ENCODE measurements at regions not wholly inside any gene's neighbourhood (a gene's known extent, or its start where the extent isn't known, plus 50 kb on each side); places are given as distances from the start of the nearest gene placed in this dataset.

DNA sequence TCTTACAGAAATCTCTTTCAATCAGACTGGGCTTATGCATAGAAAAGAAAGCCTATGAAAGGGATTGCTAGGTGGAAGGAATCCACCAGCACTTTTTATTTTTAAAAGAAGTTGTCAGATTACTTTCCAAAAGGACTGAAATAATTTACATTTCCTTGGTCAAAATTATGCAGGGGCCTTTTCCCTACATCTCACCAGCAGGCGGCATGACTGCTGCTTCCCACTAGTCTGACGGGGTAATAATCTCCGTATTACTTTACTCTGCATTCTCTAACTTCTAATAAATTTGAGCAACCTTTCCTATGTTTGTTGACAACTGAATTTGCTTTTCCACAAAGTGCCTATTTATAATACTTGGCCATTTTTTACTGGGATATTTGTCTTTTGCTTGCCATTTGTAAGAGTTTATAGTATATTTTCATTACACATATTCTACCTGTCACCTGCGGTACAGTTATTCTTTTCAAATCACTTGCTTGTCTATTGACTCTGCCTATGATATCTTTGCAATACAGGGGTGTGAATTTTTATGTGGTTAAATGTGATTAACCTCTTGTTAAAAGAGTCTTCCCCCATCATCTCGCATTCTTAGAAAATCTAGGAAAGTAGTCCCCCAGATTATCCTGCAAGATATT lies 51.9 kb upstream of the USP47 start:
- TF ChIP-seq, protein P1, sequence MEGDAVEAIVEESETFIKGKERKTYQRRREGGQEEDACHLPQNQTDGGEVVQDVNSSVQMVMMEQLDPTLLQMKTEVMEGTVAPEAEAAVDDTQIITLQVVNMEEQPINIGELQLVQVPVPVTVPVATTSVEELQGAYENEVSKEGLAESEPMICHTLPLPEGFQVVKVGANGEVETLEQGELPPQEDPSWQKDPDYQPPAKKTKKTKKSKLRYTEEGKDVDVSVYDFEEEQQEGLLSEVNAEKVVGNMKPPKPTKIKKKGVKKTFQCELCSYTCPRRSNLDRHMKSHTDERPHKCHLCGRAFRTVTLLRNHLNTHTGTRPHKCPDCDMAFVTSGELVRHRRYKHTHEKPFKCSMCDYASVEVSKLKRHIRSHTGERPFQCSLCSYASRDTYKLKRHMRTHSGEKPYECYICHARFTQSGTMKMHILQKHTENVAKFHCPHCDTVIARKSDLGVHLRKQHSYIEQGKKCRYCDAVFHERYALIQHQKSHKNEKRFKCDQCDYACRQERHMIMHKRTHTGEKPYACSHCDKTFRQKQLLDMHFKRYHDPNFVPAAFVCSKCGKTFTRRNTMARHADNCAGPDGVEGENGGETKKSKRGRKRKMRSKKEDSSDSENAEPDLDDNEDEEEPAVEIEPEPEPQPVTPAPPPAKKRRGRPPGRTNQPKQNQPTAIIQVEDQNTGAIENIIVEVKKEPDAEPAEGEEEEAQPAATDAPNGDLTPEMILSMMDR (IDR thresholded peaks at IDR 0.05; ENCODE audit: unreplicated experiment in 3 of 3): peak; percentile 66 to 80 (median 69)
- no peaks in the 10 kb centered on the region for H3K36me3 Mint-ChIP-seq (ENCODE audit: low read depth)
- H3K9me3 Mint-ChIP-seq: no peaks in the 10 kb centered on the region
- H3K27me3 Mint-ChIP-seq (ENCODE audit: low read depth): peaks cover 11% of the 10 kb centered on the region
- no peak overlapping the region for H3K4me3 Mint-ChIP-seq
- no peak overlapping the region for H3K27ac Mint-ChIP-seq
- H3K4me1 Mint-ChIP-seq: no peaks in the 10 kb centered on the region

DNA sequence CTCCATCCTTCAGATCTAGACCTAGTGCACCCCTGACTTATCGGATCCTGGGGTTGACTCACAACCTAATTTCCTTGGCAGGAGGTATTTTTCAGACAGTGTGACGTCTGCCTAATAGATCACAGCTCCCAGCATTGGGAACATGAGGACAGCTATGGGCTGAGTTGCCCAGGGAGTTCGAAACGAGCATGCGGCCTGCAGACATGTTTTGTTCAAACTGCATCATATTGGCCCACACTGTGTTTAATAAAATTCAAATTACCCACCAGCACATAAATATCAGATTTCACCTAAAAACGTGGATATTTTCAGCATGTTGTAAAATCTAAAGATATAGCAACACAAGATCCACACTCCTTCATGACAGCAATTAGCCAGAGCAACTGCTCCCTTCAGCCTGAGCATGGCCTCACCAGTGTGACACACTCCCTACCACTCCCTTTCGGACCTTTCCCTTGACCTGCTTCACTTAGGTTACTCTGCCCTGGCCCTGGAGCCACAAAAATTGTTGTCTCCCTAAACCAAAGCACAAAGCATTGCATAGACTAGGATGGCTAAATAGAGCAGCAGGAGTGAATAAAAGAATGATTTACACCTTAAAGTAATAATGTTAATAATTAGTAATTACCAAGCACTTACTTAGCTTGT lies 53.6 kb upstream of the USP47 start:
- H3K9me3 Mint-ChIP-seq: no peaks in the 10 kb centered on the region

DNA sequence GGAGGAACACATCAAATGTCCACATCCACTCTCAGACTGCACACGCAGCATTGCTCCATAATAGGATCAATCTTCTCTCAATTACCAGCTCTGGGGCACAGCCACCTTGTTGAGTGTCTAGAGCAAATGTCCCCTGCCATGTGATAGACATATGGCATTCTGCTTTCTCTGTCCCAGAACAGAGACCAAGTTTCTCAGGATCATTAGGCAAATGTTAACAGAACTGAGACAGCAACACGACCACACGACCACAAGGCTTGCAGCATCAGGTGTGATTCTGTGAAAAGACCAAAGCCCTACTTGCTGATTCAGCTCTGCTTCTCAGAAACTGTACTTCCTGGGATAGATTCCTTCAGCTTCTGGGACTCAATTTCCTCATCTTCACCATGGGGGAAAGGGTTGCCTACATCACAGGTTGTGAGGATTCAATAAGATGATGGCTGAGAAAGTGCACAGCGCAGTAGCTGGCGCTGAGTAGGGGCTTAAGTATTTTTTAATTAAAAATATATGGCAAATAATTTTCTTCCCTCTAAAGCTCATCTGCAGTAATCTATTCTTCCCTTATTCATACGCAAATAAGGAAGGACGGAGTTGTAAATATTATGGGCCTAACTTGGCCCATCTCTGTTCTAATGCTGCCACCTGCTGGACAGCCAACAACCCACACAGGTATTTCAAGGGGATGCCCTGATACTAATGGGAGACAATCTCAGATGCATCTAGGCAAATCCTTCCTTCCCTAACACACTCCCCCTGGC lies 54.3 kb upstream of the USP47 start:
- no peaks in the 10 kb centered on the region for H3K36me3 Mint-ChIP-seq (ENCODE audit: low read depth)
- TF ChIP-seq, protein P1 (IDR thresholded peaks at IDR 0.05; ENCODE audit: unreplicated experiment in 3 of 3): peak; percentile 88 to 96 (median 91)
- H3K4me3 Mint-ChIP-seq: no peak overlapping the region
- peaks cover 5% of the 10 kb centered on the region for H3K27me3 Mint-ChIP-seq (ENCODE audit: low read depth)
- H3K27ac Mint-ChIP-seq: no peak overlapping the region
- no peaks in the 10 kb centered on the region for H3K9me3 Mint-ChIP-seq
- no peaks in the 10 kb centered on the region for H3K4me1 Mint-ChIP-seq

More for the DNA sequence above, 53.6 kb upstream of the USP47 start:
- Mint-ChIP-seq H3K36me3 (ENCODE audit: low read depth) (no peaks in the 10 kb centered on the region), H3K4me1 (no peaks in the 10 kb centered on the region), H3K27ac (no peak overlapping the region), H3K4me3 (no peak overlapping the region), H3K27me3 (ENCODE audit: low read depth) (peaks cover 11% of the 10 kb centered on the region)
- TF ChIP-seq, protein P1 (IDR thresholded peaks at IDR 0.05; ENCODE audit: unreplicated experiment in 3 of 3): peak in 1 of 3 experiments; percentile 32

DNA sequence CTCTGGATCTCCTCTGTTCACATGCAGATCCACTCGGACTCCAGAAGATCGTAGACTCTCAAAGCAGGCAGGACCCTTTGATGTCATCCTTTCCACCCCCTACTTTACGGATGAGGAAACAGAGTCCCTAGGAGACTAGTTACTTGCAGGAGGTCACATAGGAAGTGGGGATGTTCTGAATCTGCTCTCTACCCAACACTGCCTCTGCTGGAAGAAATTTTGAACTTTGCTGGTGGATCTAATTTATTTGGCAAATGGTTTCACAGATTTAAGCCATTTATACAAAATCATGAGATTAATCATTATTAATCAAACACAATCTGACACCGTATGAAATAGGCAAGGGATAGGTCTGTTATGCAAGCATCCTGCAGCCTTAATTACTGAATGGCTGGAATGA lies 55.0 kb upstream of the USP47 start:
- Mint-ChIP-seq H3K27me3 (ENCODE audit: low read depth) (peaks cover 5% of the 10 kb centered on the region), H3K4me1 (no peaks in the 10 kb centered on the region), H3K9me3 (no peaks in the 10 kb centered on the region), H3K4me3 (no peak overlapping the region), H3K27ac (no peak overlapping the region), H3K36me3 (ENCODE audit: low read depth) (no peaks in the 10 kb centered on the region)
- TF ChIP-seq, protein P1 (IDR thresholded peaks at IDR 0.05; ENCODE audit: unreplicated experiment in 3 of 3): peak; percentile 47 to 62 (median 49)

DNA sequence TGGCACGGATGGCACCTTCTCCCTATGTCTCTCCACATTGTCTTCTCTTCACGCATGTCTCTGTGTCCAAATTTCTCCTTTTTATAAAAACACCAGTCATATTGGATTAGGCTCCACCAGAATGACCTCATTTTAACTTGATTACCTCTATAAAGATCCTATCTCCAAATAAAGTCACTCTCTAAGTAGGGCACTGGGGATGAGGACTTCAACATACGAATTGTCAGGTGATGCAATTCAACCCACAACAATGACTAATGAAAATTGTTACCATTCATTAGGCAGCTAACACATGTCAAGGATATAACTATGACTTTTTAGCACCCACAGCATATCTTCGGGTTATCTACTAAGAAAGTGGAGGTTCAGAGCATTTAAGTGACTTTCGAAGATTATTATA lies 55.5 kb upstream of the USP47 start:
- Mint-ChIP-seq H3K27me3 (ENCODE audit: low read depth) (peaks cover 8% of the 10 kb centered on the region), H3K9me3 (no peaks in the 10 kb centered on the region), H3K4me3 (no peak overlapping the region), H3K36me3 (ENCODE audit: low read depth) (no peaks in the 10 kb centered on the region), H3K4me1 (no peaks in the 10 kb centered on the region), H3K27ac (no peak overlapping the region)
- TF ChIP-seq, protein P1 (IDR thresholded peaks at IDR 0.05; ENCODE audit: unreplicated experiment in 3 of 3): no peak

All from nephron (organoid).